ENCODE measurements at regions not wholly inside any gene's neighbourhood (a gene's known extent, or its start where the extent isn't known, plus 50 kb on each side); places are given as distances from the start of the nearest gene placed in this dataset.

- TF ChIP-seq, protein P1, sequence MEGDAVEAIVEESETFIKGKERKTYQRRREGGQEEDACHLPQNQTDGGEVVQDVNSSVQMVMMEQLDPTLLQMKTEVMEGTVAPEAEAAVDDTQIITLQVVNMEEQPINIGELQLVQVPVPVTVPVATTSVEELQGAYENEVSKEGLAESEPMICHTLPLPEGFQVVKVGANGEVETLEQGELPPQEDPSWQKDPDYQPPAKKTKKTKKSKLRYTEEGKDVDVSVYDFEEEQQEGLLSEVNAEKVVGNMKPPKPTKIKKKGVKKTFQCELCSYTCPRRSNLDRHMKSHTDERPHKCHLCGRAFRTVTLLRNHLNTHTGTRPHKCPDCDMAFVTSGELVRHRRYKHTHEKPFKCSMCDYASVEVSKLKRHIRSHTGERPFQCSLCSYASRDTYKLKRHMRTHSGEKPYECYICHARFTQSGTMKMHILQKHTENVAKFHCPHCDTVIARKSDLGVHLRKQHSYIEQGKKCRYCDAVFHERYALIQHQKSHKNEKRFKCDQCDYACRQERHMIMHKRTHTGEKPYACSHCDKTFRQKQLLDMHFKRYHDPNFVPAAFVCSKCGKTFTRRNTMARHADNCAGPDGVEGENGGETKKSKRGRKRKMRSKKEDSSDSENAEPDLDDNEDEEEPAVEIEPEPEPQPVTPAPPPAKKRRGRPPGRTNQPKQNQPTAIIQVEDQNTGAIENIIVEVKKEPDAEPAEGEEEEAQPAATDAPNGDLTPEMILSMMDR (IDR thresholded peaks at IDR 0.05), result no peak
- no peak for TF ChIP-seq POLR2A (IDR thresholded peaks at IDR 0.05)
Measured at GRCh38 chr10:81514811-81515210, 360.2 kb upstream of the NRG3 start.

Data from lower leg skin (tissue), 3 donors.